NCI-H2196 treated with DMSO at 0.1 percent for 48 hours (cell line): ENCODE measurements at regions not wholly inside any gene's neighbourhood (a gene's known extent, or its start where the extent isn't known, plus 50 kb on each side); places are given as distances from the start of the nearest gene placed in this dataset.
"Not testable (repeated sequence)": the region's sequence is repeated elsewhere in the genome, so short reads cannot be mapped to it uniquely, and the experiment has no call there.

ENCODE experiments used
- DNase-seq: peaks from one replicate; lab custom pipeline; 2025; ENCODE audit not compliant: unreplicated experiment; lab: John Stamatoyannopoulos, UW

DNA sequence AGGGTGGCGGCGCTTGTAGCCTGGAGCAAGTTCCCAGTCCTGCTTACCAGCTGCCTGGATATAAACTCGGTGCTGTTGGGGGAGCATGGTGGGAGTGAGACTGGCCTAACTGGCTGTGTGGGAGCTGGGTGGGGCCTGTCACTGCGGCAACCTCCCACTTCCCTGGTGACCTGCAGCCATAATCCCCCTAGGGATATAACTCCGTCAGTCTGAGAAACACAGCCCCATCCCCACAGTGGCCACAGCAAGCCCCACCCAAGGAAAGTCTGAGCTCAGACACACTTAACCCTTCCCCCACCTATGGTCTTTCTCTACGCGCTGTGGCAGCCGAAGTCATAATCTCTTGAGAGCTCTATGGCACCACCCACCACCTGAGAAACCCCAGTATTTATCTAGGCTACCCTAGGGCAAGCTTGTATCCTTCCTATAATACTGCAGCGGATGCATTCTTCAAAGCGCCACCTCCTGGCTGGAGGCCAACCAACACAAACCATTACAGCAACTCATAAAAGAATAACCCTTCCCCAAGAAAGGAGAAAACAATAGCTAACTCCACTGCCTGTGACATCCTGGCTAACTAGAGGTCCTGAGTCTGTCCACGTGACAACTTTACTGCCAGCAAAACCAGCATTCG, 57.4 kb downstream of the ZNF648 start:
- no peak for DNase-seq

DNA sequence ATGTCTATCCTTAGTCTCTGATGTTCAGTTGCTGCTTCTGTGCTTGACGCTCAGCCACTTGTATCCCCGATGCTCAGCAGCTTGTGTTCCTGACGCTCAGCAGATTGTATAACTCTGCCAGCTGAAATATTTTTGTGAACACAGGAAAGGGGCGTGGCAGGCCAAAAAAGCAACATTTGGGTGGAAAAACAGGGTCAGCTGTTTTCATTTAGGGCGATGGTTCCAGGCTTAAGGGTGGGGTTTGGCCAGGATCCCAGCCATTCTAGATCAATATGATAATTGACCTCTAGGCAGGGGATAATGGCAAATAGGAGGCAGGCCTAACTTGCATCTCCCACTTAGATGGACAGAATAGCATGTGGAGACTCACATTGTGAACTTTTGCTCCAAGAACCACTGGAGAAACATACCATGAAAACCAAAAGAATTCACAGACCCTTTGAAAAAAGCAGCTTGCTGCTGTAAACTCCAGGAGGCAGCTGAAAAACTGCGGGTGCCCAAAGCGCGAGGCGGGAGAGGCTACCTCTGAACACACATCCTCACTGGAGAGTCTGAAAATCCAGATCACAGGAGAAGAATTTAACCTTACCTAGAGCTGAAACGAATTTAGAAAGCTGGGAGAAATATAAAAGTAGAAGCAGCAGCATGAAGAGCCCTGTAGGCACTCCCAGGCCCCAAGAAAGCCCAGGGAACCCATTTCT, 58.3 kb downstream of the ZNF648 start:
- no peak for DNase-seq

GRCh38 chr1:182002570-182002969, 58.9 kb downstream of the ZNF648 start:
- DNase-seq: no peak

DNA sequence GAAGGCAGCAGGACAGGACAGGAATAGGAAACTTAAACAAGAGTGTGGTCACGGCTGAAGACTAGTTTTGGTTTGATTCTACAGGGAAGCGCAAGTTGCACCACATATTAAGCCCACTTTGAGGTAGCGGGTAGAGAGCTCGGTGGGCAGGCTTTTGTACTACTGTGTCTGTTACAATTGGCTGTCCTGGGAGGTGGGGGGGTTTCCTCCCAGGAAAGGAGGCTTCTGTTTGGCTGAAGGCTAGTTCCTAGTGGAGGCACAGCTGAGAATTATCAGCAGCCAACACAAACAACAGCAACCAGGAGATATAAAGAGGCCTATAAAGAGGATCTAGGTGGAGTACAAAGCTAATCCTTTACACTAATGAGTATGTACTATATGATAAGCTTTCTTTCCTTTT, 62.7 kb downstream of the ZNF648 start:
- DNase-seq: no peak

- DNase-seq: no peak
These were observed 69.4 kb downstream of the ZNF648 start for GRCh38 chr1:181992072-181992471.

DNA sequence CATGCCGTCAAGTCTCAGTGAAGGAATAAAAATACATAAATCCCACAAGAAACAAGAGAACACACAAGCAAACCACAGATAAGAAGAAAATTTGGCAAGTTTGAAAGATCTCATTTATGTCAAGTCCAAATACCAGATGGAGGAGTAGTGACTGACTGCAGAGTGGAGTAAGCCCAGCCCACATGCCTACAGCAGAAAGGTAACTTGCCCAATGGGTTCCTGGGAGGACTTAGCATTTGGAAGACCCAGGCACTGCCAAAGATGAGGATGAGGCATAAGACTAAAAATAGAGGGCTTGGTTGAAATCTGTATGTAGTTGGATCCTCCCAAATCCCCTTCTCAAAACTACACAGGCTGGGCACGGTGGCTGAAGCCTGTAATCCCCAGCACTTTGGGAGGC, 70.8 kb downstream of the ZNF648 start:
- no peak for DNase-seq

DNA sequence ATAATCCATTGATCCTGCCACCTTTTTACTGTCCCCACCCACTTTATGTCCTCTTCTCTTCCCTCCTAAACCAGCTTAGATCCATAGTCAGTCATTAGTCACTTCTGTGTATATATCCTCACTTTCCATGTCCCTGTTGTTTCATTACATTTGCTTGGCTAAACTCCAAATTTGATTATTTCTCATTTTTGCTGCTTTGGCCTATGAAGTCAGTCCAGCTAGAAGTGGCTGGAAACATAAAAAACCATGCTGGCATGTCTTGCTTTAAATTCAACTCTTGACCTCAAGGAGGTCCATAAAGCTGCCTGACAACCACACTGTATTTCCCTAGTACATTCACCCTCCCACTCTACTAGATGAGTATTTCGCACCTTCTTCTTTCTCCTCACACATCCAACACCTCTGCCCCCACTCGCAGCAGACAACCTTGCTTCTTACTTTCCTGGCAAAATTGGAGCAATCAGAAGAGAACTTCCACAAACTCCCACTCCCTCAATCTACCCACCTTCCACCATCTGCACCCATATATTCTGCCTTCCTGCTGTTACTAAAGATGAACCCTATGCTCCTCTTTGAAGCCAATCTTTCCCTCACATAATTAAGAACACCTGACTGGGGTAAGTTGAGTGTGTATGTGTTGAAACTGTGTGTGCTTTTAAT, 72.1 kb downstream of the ZNF648 start:
- no peak for DNase-seq

DNA sequence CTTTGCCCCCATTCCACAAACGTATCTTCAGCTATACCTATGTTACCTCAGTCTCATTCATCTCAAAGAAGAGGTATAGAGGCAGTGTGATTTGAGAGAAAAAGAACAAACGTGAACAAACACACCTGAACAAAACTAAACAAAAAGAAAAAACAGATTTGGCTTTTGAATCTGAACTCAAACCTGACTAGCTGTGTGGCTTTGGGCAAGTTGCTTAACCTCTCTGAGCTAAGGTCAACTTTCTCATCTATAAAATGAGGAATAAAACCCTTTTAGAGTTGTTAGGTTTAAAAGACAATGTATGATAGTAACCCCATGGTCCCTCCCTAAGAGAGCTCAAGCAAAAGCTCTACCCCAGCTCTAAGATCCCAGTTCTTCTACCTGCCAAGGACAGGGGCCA, 73.5 kb downstream of the ZNF648 start:
- no peak for DNase-seq

DNA sequence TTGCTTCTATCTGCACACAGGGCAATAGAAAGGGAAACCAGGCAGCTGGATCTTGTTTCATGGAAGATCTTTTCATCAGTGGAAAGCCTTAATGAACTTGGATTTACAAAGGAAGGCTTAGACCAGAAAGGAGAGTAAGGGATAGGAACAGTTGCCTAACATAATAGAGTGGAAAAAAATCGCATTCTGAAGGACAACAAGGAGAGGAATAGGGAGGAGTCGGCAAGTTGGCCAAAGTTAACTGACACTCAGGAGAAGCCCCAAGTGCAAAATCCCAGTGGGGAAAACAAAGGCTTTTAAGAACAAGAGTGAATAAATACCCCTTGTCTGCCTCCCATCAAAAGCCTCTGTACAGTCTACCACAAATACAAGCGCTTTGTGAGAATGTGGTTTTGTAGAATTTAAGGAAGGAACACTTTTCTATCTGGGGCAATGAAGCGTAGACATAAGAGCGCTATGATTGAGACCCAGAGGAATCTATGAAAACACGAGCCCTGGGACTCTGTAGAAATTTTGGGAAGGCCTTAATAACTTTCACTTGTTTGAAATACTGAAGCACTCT, 74.1 kb downstream of the ZNF648 start:
- no peak for DNase-seq

DNA sequence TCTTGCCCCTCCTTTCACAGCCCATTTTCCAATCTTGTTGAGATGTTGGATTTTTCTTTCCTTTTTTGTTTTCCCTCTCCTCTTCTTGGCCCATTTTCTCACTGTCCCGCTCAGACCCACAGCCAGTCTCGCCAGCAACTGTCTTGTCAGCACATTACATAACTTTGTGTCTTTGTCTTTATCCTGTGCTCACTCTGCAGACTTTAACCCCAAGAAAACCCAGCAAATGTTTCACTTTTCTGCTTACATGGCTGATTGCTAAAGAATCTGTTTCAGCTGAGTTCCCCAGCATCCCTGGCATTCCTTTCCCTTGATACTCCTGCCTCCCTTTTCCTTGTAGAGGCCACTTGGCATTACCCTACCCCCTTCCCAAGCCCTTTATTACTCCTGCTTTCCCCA, 74.6 kb downstream of the ZNF648 start:
- no peak for DNase-seq

GRCh38 chr1:181985936-181986906, 75.3 kb downstream of the ZNF648 start:
- no peak for DNase-seq

- no peak for DNase-seq
These were observed 76.2 kb downstream of the ZNF648 start for GRCh38 chr1:181985281-181985680.

GRCh38 chr1:181984006-181984405, 77.5 kb downstream of the ZNF648 start:
- DNase-seq: no peak

DNA sequence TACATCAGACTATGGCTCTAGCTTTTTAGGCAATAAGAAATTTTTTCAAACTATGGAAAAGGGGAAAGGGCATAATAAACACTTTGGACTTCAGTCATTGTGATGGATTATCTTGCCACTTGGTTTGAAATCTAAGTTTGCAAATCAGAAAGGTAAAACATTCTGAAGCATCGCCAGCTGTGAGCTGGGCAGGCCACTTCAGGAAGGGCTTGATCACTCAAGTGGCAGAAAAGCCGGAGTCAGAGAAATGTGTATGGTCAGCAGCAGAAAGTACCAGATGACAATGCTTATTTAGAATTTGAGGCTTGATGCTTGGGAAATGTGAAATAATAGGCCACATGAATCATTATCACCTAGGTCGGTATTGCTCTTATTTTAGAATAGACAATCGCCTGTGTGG, 79.7 kb downstream of the ZNF648 start:
- no peak for DNase-seq

DNA sequence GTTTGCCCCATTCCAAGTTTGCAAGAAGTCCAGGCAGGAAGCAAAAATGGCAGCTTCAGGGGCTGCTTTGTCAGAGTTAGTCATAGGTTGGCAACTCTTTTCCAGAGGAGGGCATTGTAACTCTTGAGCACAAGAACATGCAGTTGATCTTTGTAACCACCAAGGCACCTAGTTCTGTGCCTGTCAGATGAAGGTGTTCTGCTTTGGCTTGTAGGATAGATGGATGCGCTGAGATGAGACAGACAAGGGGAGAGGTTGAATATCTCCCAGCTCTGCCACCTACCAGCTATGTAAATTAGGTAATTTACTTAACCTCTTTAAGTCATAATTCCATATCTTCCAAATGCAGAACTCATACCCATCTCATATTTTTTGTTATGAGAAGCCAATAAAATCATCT, 89.3 kb downstream of the ZNF648 start:
- no peak for DNase-seq

DNA sequence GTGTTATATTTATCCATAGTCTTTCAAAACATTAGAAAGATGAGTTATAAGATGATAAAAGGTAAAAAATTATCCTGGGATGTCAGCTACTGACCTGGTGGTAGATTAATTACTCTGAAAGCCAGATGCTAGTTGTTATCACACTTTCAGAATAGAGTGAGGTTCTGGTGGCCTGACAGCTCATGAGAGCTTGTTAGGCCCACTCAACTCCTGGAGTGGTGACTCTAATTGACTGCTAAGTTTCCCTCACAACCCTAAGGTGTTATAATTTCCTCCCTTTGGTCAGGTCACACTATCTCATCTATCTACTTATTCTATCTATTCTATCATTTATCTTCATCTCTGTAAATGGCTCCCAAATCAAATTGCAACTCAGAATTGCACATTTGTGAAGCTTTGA, 90.1 kb downstream of the ZNF648 start:
- DNase-seq: no peak

DNA sequence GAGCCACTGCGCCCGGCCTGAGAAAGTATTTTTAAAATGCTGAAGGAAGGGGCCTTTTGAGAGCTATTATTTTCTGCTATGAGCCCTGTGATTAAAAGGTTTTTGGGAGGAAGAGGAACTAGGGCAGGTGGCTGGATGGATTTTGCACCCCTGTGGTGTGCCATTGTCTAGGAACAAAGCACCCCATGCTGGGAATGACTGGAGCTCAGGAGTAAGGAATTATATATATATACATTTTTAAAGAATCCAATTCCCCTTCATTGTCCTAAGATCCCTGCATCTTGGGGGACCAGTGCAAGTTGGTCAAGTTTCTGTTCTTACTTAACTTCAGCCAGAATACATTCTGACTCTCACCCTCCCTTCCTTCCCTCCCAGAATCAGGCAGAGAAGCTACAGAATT, 91.6 kb downstream of the ZNF648 start:
- no peak for DNase-seq

GRCh38 chr1:181954696-181955095, 106.8 kb downstream of the ZNF648 start:
- DNase-seq: not testable (repeated sequence)

DNA sequence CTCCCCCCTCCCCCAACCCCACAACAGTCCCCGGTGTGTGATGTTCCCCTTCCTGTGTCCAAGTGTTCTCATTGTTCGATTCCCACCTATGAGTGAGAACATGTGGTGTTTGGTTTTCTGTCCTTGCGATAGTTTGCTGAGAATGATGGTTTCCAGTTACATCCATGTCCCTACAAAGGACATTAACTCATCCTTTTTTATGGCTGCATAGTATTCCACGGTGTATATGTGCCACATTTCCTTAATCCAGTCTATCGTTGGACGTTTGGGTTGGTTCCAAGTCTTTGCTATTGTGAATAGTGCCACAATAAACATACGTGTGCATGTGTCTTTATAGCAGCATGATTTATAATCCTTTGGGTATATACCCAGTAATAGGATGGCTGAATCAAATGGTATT, 107.3 kb downstream of the ZNF648 start:
- not testable (repeated sequence) for DNase-seq

GRCh38 chr1:181953596-181953995, 107.9 kb downstream of the ZNF648 start:
- DNase-seq: no peak

- no peak for DNase-seq
These were observed 110.3 kb downstream of the ZNF648 start for GRCh38 chr1:181951213-181951612.
